AG04450 (cell line): ENCODE measurements at regions not wholly inside any gene's neighbourhood (a gene's known extent, or its start where the extent isn't known, plus 50 kb on each side); places are given as distances from the start of the nearest gene placed in this dataset.

Source experiments
- CTCF ChIA-PET: fragments of 300-600, 350-600 bp; formaldehyde crosslinking; extraction: SDS; loops from one replicate; lab custom pipeline; 2022; ENCODE audit warnings: antibody characterized with exemption, inconsistent platforms; lab: Charles Lee
- POLR2A ChIA-PET: fragments of 350-600 bp; formaldehyde crosslinking; extraction: SDS; loops from one replicate; lab custom pipeline; 2021; ENCODE audit warnings: antibody characterized with exemption, inconsistent platforms; lab: Yijun Ruan, JAX
- DNase-seq: peaks from one replicate; pipeline ENCODE4 v3.0.0-alpha.2; 2011; ENCODE audit warnings: low read depth, low spot score
- H3K27ac ChIP-seq: one replicate; pipeline ENCODE4 v1.5.1; 2012; ENCODE audit warnings: low read depth, low read length, control low read depth
- H3K27me3 ChIP-seq: one replicate; pipeline ENCODE4 v1.6.0; 2012; ENCODE audit warnings: low read length; ENCODE audit not compliant: control insufficient read depth, insufficient read depth
- H3K4me3 ChIP-seq: 2 replicates; pipeline ENCODE4 v1.5.1; 2011; ENCODE audit warnings: mild to moderate bottlenecking, low read depth, low read length, control low read depth
- H3K9me3 ChIP-seq: 2 replicates; pipeline ENCODE4 v1.5.1; 2012; ENCODE audit warnings: low read length; ENCODE audit not compliant: control insufficient read depth, insufficient read depth
- CTCF ChIP-seq: IDR thresholded peaks from 2 replicates; pipeline ENCODE4 v1.5.1; 2011; ENCODE audit warnings: low read depth, low read length, control low read depth, inconsistent platforms

GRCh38 chr11:10908215-10908951 lies 50.5 kb upstream of the ZBED5 start:
- no peak overlapping the region for H3K4me3 ChIP-seq
- CTCF ChIA-PET = no interaction called here
- no peak for TF ChIP-seq CTCF
- peak overlapping the region; percentile 57 for H3K27ac ChIP-seq
- no peaks in the 10 kb centered on the region for H3K27me3 ChIP-seq
- peak; percentile 86 for DNase-seq
- no peaks in the 10 kb centered on the region for H3K9me3 ChIP-seq
- POLR2A ChIA-PET = interaction anchor here (0.7 to 1.8 kb wide), 4 partner anchors 9 to 101 kb away, joined by 3 to 8 read pairs (median 6); partner anchors contain the start of genes EIF4G2 and ZBED5
